ENCODE measurements at regions not wholly inside any gene's neighbourhood (a gene's known extent, or its start where the extent isn't known, plus 50 kb on each side); places are given as distances from the start of the nearest gene placed in this dataset.

- no peak overlapping the region for H2BK15ac ChIP-seq (ENCODE audit: low read length)
- no peak overlapping the region for H3K9ac ChIP-seq (replicated peaks in 1 of 4; ENCODE audit: extremely low read depth in 1 of 4, low read depth in 3 of 4, low read length in 3 of 4)
- H2BK20ac ChIP-seq (ENCODE audit: low read length): no peak overlapping the region
- peak overlapping the region; percentile 76; the same call in 1 of the 2 replicates for H2BK5ac ChIP-seq (ENCODE audit: low read depth, low read length)
- ChIA-PET POLR2A (ENCODE audit: partially characterized antibody) (interaction anchor here (0.9 kb wide), 1 partner anchor 11 kb away, joined by 6 read pairs; no protein-coding TSS in a partner anchor), CTCF (ENCODE audit: partially characterized antibody) (interaction anchor here (0.6 to 1.4 kb wide), 4 partner anchors 59 to 136 kb away, joined by 3 to 6 read pairs (median 3); no protein-coding TSS in a partner anchor)
- no peaks in the 10 kb centered on the region for H3K23me2 ChIP-seq (ENCODE audit: low read depth, low read length)
- FAIRE-seq: no peak
- H3K27ac ChIP-seq (ENCODE audit: low read depth, low read length): 0 out of 2 replicates have a peak overlapping the region, but pooled peaks have one; percentile 2
- no peak overlapping the region for H2AFZ ChIP-seq (ENCODE audit: low read length)
- H3K79me1 ChIP-seq (ENCODE audit: low read depth, low read length): no peaks in the 10 kb centered on the region; the same call in 1 of the 2 replicates
- H3K27me3 ChIP-seq (replicated peaks in 1 of 4; ENCODE audit: control insufficient read depth in 3 of 4, extremely low read depth in 1 of 4, insufficient read depth in 3 of 4, low read length in 3 of 4): no peaks in the 10 kb centered on the region
- peak overlapping the region; percentile 67 for H4K5ac ChIP-seq (ENCODE audit: insufficient read length, low read depth, low read length)
- H2BK12ac ChIP-seq (ENCODE audit: low read depth, low read length): peak overlapping the region; percentile 60; the same call in 1 of the 2 replicates
- H3K14ac ChIP-seq (ENCODE audit: insufficient read length): no peak overlapping the region
- H2BK120ac ChIP-seq (replicated peaks; ENCODE audit: low read depth, low read length): no peak overlapping the region
- H4K20me1 ChIP-seq (replicated peaks in 1 of 2; ENCODE audit: control insufficient read depth in 1 of 2, insufficient read depth in 2 of 2, low read length in 2 of 2): no peaks in the 10 kb centered on the region
- peak overlapping the region in 1 of 4 experiments; percentile 32; a peak in 1 of 8 replicates for H3K4me3 ChIP-seq (ENCODE audit: extremely low read depth in 1 of 4, insufficient read depth in 2 of 4, low read depth in 3 of 4, low read length in 4 of 4)
- no peak for DNase-seq (ENCODE audit: low read depth in 1 of 2, low spot score in 2 of 2)
- H3K23ac ChIP-seq (ENCODE audit: insufficient read length): no peak overlapping the region
- no peaks in the 10 kb centered on the region for H3K79me2 ChIP-seq (ENCODE audit: control insufficient read depth in 1 of 2, insufficient read depth in 2 of 2, low read length in 2 of 2)
- H4K91ac ChIP-seq (replicated peaks; ENCODE audit: insufficient read length, low read length): no peak overlapping the region
- no peak overlapping the region; the same call in 1 of the 2 replicates for H3K18ac ChIP-seq (ENCODE audit: extremely low read depth, low read length)
- no peak overlapping the region for H3K4ac ChIP-seq (replicated peaks; ENCODE audit: insufficient read length, low read depth, low read length)
- no peak overlapping the region for H4K8ac ChIP-seq (ENCODE audit: extremely low read depth, insufficient read depth, low read length)
- H3K4me1 ChIP-seq (replicated peaks in 1 of 4; ENCODE audit: control insufficient read depth in 3 of 4, insufficient read depth in 4 of 4, low read length in 3 of 4): peaks cover 0 to 9% (median 2%) of the 10 kb centered on the region in 4 experiments; a peak in 2 of 7 replicates
- H3K9me3 ChIP-seq (ENCODE audit: insufficient read depth in 2 of 2, low read depth in 1 of 2, low read length in 1 of 2): no peaks in the 10 kb centered on the region
- no peaks in the 10 kb centered on the region for H3K36me3 ChIP-seq (ENCODE audit: control insufficient read depth in 2 of 4, insufficient read depth in 4 of 4, low read length in 3 of 4)
- no peak overlapping the region for H3K56ac ChIP-seq (replicated peaks; ENCODE audit: insufficient read length, low read depth, low read length)
- H2AK5ac ChIP-seq (ENCODE audit: low read depth, low read length): no peak overlapping the region
- peak overlapping the region in 1 of 2 experiments; percentile 16; a peak in 1 of 4 replicates for H3K4me2 ChIP-seq (ENCODE audit: insufficient read depth in 1 of 2, low read depth in 2 of 2, low read length in 2 of 2)
- 17% methylated on average over 2 of the region's 2 CpGs; no CpG with 5 or more reads in 1 of the 2 experiments for WGBS, 2 experiments (ENCODE audit: extremely low coverage in 1 of 2, insufficient coverage in 1 of 2, insufficient read length in 1 of 2, insufficient replicate concordance in 2 of 2, low coverage in 1 of 2, low lambda C conversion rate in 2 of 2, missing lambda C conversion rate in 1 of 2)
- no peak for TF ChIP-seq SP2 (IDR thresholded peaks at IDR 0.05; ENCODE audit: low read length)
- TF ChIP-seq SAP30 (IDR thresholded peaks at IDR 0.05; ENCODE audit: insufficient read depth, insufficient replicate concordance, low read length): no peak
- 0 out of 2 replicates have a peak, but pooled peaks have one; percentile 42 for TF ChIP-seq TEAD4 (IDR thresholded peaks at IDR 0.05; ENCODE audit: low read depth, low read length)
- TF ChIP-seq POU5F1 (IDR thresholded peaks at IDR 0.05; ENCODE audit: low read depth, low read length): no peak
- TF ChIP-seq SP1 (IDR thresholded peaks at IDR 0.05; ENCODE audit: low read depth, low read length): peak; percentile 52; the same call in 1 of the 2 replicates
- TF ChIP-seq BRCA1 (IDR thresholded peaks at IDR 0.05; ENCODE audit: low read depth, low read length): no peak
- no peak for TF ChIP-seq KDM5A (IDR thresholded peaks at IDR 0.05; ENCODE audit: low read length)
- no peak for TF ChIP-seq CBX5 (IDR thresholded peaks at IDR 0.05; ENCODE audit: low read depth, low read length)
- no peak for TF ChIP-seq ZNF274 (IDR thresholded peaks at IDR 0.05; ENCODE audit: borderline replicate concordance, extremely low read depth, low read length)
- TF ChIP-seq, protein P1, sequence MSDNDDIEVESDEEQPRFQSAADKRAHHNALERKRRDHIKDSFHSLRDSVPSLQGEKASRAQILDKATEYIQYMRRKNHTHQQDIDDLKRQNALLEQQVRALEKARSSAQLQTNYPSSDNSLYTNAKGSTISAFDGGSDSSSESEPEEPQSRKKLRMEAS (IDR thresholded peaks at IDR 0.05): no peak
Observed at GRCh38 chr13:106143930-106144709, 391.3 kb downstream of the EFNB2 start.
